Retinal pigment epithelial cell (primary cell): ENCODE measurements at regions not wholly inside any gene's neighbourhood (a gene's known extent, or its start where the extent isn't known, plus 50 kb on each side); places are given as distances from the start of the nearest gene placed in this dataset.

Experiments used
- DNase-seq: peaks from one replicate; pipeline ENCODE4 v3.0.0-alpha.2; 2010; ENCODE audit warnings: low read depth
- H3K4me3 ChIP-seq: 2 replicates; pipeline ENCODE4 v1.5.1; 2011; ENCODE audit warnings: mild to moderate bottlenecking, low read length, control low read depth, moderate library complexity
- TF ChIP-seq, protein P1 (sequence below): conservative IDR thresholded peaks from 2 replicates; pipeline ENCODE4 v1.5.1; 2011; ENCODE audit warnings: low read depth, low read length, control low read depth, inconsistent platforms

GRCh38 chr9:31868830-31869229 lies 515.6 kb upstream of the ACO1 start:
- TF ChIP-seq, protein P1, sequence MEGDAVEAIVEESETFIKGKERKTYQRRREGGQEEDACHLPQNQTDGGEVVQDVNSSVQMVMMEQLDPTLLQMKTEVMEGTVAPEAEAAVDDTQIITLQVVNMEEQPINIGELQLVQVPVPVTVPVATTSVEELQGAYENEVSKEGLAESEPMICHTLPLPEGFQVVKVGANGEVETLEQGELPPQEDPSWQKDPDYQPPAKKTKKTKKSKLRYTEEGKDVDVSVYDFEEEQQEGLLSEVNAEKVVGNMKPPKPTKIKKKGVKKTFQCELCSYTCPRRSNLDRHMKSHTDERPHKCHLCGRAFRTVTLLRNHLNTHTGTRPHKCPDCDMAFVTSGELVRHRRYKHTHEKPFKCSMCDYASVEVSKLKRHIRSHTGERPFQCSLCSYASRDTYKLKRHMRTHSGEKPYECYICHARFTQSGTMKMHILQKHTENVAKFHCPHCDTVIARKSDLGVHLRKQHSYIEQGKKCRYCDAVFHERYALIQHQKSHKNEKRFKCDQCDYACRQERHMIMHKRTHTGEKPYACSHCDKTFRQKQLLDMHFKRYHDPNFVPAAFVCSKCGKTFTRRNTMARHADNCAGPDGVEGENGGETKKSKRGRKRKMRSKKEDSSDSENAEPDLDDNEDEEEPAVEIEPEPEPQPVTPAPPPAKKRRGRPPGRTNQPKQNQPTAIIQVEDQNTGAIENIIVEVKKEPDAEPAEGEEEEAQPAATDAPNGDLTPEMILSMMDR, result no peak
- no peak overlapping the region for H3K4me3 ChIP-seq
- DNase-seq, result no peak

DNA sequence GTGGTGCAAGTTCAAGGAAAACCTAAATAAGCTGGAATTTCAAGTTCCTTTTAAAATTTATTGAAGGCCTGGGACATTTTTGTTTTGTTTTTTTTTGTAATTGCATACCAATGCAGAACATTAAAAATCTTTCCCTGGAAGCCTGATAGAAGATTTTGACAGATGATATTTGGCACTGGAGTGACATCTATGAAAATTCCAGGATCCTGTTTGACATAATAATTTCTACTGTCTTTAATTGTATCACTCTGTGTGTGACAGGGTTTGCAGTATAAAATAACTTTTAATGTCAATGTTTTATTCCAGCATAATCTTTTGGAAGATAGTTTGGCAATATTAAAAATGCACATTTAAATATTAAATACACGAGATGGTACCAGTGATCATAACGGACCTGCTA lies 514.2 kb upstream of the ACO1 start:
- no peak overlapping the region for H3K4me3 ChIP-seq
- DNase-seq, result no peak
- TF ChIP-seq, protein P1, result no peak

DNA sequence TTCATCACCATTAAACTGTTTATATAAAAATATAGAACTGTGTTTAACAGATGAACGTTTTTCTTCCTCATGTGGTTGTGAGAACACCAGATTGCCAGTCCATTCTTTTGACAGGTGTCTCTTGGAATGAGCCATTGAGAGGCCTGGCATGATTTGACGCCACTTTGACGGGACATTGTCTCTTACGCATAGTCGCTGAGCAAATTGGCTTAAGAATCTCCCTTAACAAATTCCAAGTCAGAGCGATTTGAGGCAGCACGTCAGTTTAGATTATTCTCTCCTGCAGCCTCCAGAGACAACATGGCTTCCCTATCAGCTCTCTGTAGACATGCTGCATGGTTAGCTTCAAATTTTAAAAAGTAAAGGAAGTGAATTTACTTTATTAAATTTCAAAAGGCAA lies 510.7 kb upstream of the ACO1 start:
- DNase-seq, result no peak
- H3K4me3 ChIP-seq, result no peak overlapping the region
- TF ChIP-seq, protein P1, result no peak

DNA sequence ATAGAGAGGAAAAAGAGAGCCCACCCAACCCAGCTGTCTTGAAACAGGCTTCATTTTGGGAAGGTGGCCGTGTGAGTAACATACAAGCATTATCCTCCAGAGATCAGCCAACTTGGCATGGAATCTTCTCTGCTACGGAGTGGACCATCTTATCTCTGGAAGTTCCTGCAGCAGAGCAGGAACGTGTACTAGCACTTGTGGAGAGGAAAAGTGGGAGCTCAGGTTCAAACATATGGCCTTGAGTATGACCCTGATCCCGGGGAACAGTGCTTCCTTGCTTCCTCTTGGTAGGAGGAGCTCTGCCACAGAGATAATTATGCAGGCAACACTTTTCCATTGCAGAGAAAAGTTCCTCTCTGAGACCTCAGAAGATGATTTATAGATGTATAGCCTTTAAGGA lies 490.4 kb upstream of the ACO1 start:
- TF ChIP-seq, protein P1, result no peak
- DNase-seq, result no peak
- no peak overlapping the region for H3K4me3 ChIP-seq

DNA sequence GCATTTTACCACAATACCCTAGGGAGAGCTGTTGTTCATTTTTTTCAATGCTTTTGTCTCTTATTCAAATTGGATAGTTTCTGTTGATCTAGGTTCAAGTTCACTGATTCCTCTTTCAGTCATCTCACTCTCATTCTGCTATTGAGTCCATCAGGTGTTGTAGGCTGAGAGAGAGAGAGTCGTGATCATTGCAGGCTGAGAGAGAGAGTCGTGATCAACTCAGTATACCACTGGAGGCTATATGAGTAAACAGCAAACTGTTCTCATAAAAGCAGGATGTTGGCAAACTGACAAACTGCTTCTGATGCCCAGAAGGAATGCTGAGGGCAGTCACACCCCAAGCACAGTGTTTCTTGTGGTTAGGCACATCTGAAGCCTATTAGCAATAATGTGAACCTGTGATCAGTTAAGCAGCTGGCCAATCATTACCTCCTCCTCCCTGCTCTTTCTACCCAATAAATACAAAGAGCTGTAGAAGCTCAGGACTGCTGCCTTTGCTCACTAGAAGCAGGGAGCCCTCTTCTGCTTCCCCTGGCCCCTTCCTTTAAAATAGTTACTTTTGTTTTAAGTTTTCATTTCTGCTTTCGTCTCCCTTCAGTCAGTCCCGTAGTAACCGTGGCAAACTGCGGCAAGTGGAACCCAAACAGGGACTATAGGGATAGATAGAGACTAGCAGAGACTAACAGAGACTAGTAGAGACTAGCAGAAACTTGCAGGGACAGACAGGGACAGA lies 476.1 kb upstream of the ACO1 start:
- peak; percentile 69 for DNase-seq
- no peak overlapping the region for H3K4me3 ChIP-seq
- TF ChIP-seq, protein P1, result no peak

- no peak overlapping the region for H3K4me3 ChIP-seq
- no peak for DNase-seq
- TF ChIP-seq, protein P1, result no peak
Observed at GRCh38 chr9:31908891-31909480, 475.5 kb upstream of the ACO1 start.

DNA sequence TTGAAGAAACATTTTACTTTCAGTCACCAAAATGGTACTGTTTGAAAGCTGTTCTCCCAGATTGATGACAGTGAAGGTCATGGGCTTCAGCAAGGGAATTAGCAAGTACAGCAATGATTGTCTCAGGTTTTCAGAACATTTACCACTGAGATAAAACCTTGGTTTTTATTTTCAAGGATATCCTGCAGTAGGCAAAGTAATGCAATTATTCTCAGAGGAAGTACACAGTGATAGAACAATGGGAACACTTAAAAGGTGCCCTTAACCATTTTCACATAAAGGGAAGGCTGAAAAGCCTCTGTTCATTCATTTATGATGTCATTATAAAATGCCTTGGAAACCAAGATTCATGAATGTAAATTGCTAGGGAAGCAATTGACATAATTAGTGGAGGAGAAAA lies 471.8 kb upstream of the ACO1 start:
- DNase-seq, result no peak
- TF ChIP-seq, protein P1, result no peak
- H3K4me3 ChIP-seq, result no peak overlapping the region
